ENCODE measurements at regions not wholly inside any gene's neighbourhood (a gene's known extent, or its start where the extent isn't known, plus 50 kb on each side); places are given as distances from the start of the nearest gene placed in this dataset.
A peak's percentile ranks its signal among the peaks of the same experiment; 100 is the strongest.

DNA sequence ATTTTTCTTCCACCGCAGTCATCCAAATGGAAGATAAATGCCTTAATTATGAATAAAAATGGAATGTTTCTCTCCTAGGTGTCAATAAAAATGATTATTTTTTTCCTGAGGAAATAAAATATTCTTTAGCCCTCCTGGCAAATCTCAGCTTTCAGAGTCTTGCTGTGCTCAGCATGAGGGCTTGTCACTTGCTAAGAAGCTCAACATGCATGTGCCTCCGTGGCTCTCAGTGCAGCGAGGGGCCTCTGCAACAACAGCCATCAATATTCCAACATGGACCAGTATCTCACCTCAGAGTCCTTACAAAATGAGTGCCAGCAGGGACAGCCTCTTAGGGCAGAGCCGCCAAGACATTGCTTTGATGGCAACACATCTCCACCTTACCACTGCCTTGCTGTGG lies 159.5 kb upstream of the TMPO start:
- DNase-seq: no peak

GRCh38 chr12:98358144-98358543 lies 157.2 kb upstream of the TMPO start:
- DNase-seq: no peak

DNA sequence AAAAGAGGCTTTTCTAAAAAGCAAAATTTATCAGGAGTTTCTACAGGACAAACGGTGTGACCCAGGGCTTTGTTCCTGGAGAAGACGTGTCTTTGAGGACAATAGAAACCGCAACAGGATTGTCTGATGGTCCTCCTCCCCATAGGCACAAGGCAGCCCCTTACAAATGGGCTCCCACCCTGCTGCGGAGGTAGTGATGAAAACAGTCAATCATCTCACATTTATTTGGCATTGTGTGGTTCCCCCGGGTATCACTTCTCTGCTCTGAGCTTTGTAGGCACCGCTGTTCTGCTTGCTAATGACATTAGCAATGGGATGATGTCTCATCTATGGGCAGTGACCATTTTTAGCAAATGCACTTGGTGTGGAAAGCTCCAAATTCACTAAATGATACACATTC lies 155.5 kb upstream of the TMPO start:
- no peak for DNase-seq

- no peak for DNase-seq
These were observed 155.0 kb upstream of the TMPO start for GRCh38 chr12:98360401-98360800.

DNA sequence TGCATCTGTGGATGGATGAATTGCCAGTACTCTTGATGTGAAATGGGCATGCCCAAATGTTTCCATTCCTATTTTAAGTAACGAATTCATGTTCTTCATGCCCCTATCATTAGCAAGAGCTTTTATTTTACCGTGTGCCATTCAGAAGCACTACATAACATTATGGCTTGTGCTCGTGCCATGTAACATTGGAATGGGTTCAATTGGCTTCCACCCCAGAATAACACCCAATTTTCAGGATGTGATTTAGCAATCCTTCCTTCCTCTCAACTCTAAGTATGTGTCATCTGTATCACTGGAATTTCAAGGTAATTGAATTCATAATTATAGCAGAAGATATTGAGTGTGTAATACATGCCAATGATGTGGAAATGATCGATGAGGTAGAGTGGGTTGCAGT lies 145.8 kb upstream of the TMPO start:
- no peak for DNase-seq

- DNase-seq: no peak
These were observed 144.4 kb upstream of the TMPO start for GRCh38 chr12:98370976-98371375.

DNA sequence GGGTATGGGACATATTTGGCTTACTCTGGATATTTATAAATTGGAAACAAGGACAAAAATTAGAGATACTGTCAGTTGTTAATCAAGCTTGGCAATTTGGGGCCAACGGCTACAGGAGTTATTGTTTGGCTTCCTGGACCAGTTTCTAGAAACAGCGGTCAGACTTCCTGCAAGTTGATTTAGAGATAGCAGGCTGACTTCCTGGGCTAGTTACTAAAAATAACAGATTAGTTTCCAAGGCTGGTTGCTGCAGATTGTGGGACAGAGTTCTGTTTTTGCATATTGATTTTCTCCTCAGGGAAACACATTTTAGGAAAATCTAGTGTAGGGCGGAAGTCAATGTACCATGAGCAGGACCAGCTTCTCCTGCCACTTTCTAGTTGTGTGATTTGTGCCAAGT lies 144.0 kb upstream of the TMPO start:
- no peak for DNase-seq

DNA sequence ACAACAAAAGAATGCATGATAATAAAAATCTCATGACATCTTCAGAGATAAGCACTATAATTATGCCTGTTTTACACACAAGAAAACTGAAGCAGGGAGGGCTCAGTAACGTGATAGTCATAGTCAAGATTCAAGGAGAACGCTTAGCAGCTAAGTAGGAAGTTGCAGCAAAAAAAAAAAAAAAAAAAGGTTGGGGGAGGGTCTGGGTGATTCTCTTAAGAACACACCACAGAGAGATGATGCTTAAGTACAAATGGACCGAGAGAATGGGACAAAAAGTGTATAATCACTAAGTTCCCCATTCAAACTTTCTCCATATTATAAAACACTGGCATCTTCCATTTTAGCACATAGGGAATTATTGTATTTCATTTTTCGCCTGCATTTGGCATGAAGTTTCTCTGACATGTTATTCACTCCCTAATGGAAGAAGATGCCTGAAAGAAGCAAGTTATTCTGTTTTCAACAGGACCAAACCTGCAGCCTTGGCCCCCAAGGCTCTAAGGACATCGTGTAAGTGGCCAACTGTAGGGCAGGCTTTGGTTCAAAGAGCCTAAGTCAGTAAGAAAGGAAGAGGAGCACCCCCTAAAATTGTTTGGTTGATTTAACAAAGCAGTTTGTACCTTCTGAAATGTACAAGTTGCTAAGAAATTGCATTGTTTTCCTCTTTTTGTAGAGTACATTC lies 142.9 kb upstream of the TMPO start:
- no peak for DNase-seq

GRCh38 chr12:98373025-98373554 lies 142.3 kb upstream of the TMPO start:
- peak; percentile 39 for DNase-seq

GRCh38 chr12:98374007-98374406 lies 141.4 kb upstream of the TMPO start:
- DNase-seq: peak; percentile 20

- DNase-seq: no peak
These were observed 136.3 kb upstream of the TMPO start for GRCh38 chr12:98379106-98379505.

DNA sequence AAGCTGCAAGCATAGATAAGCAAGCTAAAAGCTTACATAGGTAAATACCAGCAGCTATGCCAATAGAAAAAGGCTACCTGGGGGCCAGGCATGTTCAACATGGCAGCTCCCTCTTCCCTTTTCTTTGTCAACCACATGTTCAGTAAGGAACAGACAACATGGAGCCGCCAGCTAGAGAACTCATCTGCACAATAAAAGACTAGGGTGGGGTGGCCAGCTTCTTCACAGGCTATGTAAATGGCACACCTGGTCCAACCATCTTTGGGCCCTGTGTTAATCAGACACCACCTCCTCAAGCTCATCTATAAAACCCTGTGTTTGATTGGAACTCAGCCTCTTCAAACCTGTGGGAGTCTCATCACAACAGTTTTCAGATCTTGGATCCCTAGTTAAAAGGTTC lies 129.7 kb upstream of the TMPO start:
- no peak for DNase-seq

GRCh38 chr12:98387444-98387843 lies 127.9 kb upstream of the TMPO start:
- DNase-seq: no peak

- DNase-seq: no peak
These were observed 127.3 kb upstream of the TMPO start for GRCh38 chr12:98388126-98388525.

- no peak for DNase-seq
These were observed 125.8 kb upstream of the TMPO start for GRCh38 chr12:98389593-98389992.

GRCh38 chr12:98397323-98398105 lies 117.9 kb upstream of the TMPO start:
- peak; percentile 64 for DNase-seq

GRCh38 chr12:98399532-98399931 lies 115.9 kb upstream of the TMPO start:
- DNase-seq: peak; percentile 66

DNA sequence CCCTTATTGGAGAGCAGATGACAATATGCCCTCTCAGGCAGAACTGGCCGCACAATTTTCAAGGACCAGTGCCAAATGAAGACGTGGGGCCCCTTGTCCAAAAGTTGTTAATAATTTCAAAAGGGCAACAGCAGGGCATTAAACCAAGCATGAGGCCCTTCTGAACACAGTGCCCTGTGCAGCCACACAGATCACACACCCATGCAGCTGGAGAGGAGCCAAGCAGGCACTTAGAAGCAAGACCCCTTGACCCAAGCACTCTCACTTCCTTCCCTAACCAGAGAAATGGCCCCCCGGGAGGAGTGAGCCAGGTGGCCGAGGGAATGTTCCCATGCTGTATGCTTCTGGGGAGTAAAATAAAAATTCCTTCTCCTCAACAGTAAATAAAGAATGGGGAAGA lies 114.0 kb upstream of the TMPO start:
- peak; percentile 48 for DNase-seq

DNA sequence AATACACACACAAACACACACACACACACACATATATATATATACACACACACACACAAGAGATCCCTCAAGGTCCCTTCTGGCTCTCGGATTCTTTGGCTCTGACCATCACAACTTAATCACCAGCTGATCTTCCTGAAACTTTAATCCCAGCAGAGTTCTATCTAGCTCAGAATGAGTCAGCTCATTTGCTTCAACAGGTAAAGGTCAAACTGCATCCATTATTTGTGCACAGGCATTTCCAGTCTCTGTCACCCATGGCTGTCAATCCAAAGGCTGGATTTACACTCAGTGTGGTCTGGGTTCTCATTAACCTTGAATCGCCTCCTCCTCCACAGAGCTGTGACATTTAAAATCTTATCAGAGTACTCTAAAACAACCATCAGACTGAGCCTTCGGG lies 113.3 kb upstream of the TMPO start:
- DNase-seq: no peak

DNA sequence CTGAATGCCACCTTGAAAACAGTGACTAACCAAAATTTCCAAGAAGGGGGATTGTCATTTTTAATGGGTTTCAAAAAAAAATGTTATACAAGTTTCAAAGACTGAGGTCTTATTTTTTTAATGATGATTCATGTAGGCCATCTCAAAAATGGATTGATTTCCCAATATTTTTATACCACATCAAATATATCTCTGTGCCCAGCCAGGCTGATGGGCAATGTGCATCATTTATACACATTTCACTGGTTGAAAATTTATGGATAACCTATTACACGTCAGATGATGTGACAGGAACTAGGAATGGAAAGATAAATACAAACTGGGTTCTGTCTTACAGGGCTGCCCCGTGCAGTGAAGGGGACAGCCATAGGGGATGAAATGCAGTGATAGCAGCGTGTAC lies 112.7 kb upstream of the TMPO start:
- no peak for DNase-seq

DNA sequence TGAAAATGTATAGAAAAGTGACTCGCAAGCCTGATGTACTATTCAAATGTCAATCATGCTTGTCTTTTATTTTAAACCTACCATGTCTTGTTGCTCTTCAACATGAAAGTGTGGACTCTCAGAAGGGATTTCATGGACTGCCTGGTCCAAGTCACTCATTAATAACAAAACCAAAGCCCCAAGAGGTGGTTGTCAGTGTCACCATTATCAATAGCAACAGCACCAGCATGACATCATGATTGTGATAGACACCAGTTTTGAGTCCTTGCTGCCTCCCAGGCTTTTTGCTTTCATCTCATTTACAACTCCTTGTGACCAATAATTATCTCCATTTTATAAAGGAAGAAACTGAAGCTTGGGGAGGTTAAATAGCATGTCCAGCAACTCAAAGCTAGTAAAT lies 112.0 kb upstream of the TMPO start:
- DNase-seq: no peak

- no peak for DNase-seq
These were observed 111.5 kb upstream of the TMPO start for GRCh38 chr12:98403936-98404335.

DNA sequence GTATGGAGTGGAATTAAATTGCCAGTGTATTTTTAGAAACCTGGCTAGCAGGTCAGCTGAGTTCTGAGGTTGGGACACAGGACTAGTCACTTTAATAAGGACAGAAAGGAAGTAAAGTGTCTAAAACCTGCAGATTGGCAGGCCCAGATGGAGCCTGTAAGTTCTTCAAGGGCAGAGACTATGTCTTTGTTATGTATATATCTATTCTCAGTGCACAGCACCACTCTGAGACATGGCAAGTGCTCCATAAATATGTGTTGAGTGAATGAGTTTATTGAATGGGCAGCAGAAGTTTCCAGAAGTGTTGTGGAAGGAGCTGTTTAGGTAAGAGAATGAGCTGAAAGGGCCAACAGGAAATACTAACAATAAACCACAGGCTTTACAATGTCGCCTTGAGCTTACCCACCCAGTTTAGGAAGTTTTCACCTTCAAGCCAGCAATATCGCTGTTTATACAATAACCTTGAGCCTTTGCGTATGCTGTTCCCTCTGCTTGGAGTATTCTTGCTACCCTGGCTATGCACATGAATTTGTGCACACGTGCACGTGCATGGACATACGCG lies 109.5 kb upstream of the TMPO start:
- DNase-seq: no peak

- DNase-seq: no peak
These were observed 109.0 kb upstream of the TMPO start for GRCh38 chr12:98406378-98406777.

All from MV-4-11 (cell line).